ENCODE measurements at regions not wholly inside any gene's neighbourhood (a gene's known extent, or its start where the extent isn't known, plus 50 kb on each side); places are given as distances from the start of the nearest gene placed in this dataset.

DNA sequence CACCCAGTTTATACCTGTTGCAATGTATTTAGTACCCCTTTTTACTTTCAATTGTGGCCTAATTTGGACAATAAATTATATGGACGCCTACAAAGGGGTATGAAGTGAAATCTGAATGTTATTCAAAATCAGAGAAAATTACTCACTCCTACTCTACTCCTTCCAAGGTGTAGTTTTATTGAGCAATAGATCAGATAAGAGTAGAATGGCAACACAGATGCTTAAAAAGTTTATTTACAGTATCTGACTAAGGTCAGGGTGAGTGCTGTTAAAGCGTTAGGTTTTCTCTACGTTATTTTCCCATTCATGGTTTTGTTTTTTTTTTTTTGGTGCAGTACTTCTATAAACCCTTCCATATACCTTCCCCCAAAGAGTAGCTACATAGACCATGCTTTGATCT, 805.6 kb downstream of the KCNA4 start:
- H3K27me3 ChIP-seq (replicated peaks in 1 of 4; ENCODE audit: control extremely low read depth in 1 of 4, control insufficient read depth in 3 of 4, insufficient read depth in 4 of 4, low read length in 3 of 4) = no peaks in the 10 kb centered on the region
- H3K36me3 ChIP-seq (replicated peaks in 1 of 2; ENCODE audit: control extremely low read depth in 1 of 2, control insufficient read depth in 1 of 2, extremely low read depth in 1 of 2, insufficient read depth in 2 of 2, low read length in 1 of 2) = no peaks in the 10 kb centered on the region
- ATAC-seq (ENCODE audit: low read depth) (no peak), DNase-seq (no peak)
- ChIA-PET CTCF (no interaction called here), POLR2A (no interaction called here)
- Mint-ChIP-seq H3K27me3 (no peaks in the 10 kb centered on the region), H3K9me3 (ENCODE audit: insufficient read depth) (peaks cover 3% of the 10 kb centered on the region), H3K4me1 (no peaks in the 10 kb centered on the region), H3K4me3 (no peak overlapping the region), H3K27ac (no peak overlapping the region)
- H3K9ac ChIP-seq (ENCODE audit: low read length) = no peak overlapping the region
- no peak overlapping the region for H3K4me3 ChIP-seq (ENCODE audit: control extremely low read depth in 1 of 5, extremely low read depth in 1 of 5, insufficient read depth in 1 of 5, low read depth in 2 of 5, low read length in 4 of 5)
- intact Hi-C loops (cut with micrococcal nuclease) = no loop called here
- H3K27ac ChIP-seq (ENCODE audit: low read length in 2 of 2) = no peak overlapping the region
- WGBS (ENCODE audit: insufficient coverage) = no CpG with 5 or more reads among the region's 3 CpGs
- H3K4me2 ChIP-seq (replicated peaks; ENCODE audit: low read depth, low read length, poor library complexity, severe bottlenecking) = no peak overlapping the region
- no peaks in the 10 kb centered on the region for H3K4me1 ChIP-seq (ENCODE audit: control insufficient read depth in 2 of 2, insufficient read depth in 2 of 2, low read length in 2 of 2)
- H2AFZ ChIP-seq (ENCODE audit: insufficient read depth, low read depth, low read length, poor library complexity, severe bottlenecking) = no peak overlapping the region
- no peak for TF ChIP-seq EZH2 (IDR thresholded peaks at IDR 0.05; ENCODE audit: borderline replicate concordance, insufficient read depth, low read depth, low read length, poor library complexity, severe bottlenecking)
- TF ChIP-seq, protein P1, sequence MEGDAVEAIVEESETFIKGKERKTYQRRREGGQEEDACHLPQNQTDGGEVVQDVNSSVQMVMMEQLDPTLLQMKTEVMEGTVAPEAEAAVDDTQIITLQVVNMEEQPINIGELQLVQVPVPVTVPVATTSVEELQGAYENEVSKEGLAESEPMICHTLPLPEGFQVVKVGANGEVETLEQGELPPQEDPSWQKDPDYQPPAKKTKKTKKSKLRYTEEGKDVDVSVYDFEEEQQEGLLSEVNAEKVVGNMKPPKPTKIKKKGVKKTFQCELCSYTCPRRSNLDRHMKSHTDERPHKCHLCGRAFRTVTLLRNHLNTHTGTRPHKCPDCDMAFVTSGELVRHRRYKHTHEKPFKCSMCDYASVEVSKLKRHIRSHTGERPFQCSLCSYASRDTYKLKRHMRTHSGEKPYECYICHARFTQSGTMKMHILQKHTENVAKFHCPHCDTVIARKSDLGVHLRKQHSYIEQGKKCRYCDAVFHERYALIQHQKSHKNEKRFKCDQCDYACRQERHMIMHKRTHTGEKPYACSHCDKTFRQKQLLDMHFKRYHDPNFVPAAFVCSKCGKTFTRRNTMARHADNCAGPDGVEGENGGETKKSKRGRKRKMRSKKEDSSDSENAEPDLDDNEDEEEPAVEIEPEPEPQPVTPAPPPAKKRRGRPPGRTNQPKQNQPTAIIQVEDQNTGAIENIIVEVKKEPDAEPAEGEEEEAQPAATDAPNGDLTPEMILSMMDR (IDR thresholded peaks at IDR 0.05) = no peak
- no peaks in the 10 kb centered on the region for H4K20me1 ChIP-seq (ENCODE audit: control insufficient read depth, insufficient read depth, low read length, poor library complexity, severe bottlenecking)
- no peaks in the 10 kb centered on the region for H3K79me2 ChIP-seq (ENCODE audit: control insufficient read depth, insufficient read depth, low read length)
- H3K9me3 ChIP-seq (ENCODE audit: control extremely low read depth in 1 of 3, control insufficient read depth in 2 of 3, insufficient read depth in 1 of 3, low read length in 2 of 3) = no peaks in the 10 kb centered on the region

DNA sequence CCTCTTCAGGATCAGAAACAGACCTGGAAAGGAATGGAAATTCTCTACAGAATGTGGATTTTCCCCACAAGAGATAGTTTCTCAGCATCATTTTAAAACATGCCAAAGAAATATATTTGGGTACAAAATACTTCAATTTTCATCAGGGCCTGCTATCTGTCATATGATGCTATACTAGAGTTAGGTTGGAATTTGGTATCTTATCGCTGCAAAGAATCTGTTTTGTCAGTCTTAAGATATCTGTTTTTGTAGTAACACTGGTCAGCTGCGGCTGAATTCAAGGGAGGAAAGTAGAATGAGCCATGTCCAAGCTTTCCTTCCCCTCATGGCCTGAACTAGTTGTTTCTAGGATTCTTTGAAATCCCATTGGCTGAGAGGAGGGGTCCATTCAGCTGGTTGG, 806.4 kb downstream of the KCNA4 start:
- Histone ChIP-seq H2AFZ (ENCODE audit: insufficient read depth, low read depth, low read length, poor library complexity, severe bottlenecking) (no peak overlapping the region), H3K27me3 (replicated peaks in 1 of 4; ENCODE audit: control extremely low read depth in 1 of 4, control insufficient read depth in 3 of 4, insufficient read depth in 4 of 4, low read length in 3 of 4) (no peaks in the 10 kb centered on the region), H3K79me2 (ENCODE audit: control insufficient read depth, insufficient read depth, low read length) (no peaks in the 10 kb centered on the region), H4K20me1 (ENCODE audit: control insufficient read depth, insufficient read depth, low read length, poor library complexity, severe bottlenecking) (no peaks in the 10 kb centered on the region), H3K9me3 (ENCODE audit: control extremely low read depth in 1 of 3, control insufficient read depth in 2 of 3, insufficient read depth in 1 of 3, low read length in 2 of 3) (no peaks in the 10 kb centered on the region), H3K9ac (ENCODE audit: low read length) (no peak overlapping the region), H3K4me1 (ENCODE audit: control insufficient read depth in 2 of 2, insufficient read depth in 2 of 2, low read length in 2 of 2) (no peaks in the 10 kb centered on the region), H3K27ac (ENCODE audit: low read length in 2 of 2) (no peak overlapping the region), H3K36me3 (replicated peaks in 1 of 2; ENCODE audit: control extremely low read depth in 1 of 2, control insufficient read depth in 1 of 2, extremely low read depth in 1 of 2, insufficient read depth in 2 of 2, low read length in 1 of 2) (no peaks in the 10 kb centered on the region), H3K4me3 (ENCODE audit: control extremely low read depth in 1 of 5, extremely low read depth in 1 of 5, insufficient read depth in 1 of 5, low read depth in 2 of 5, low read length in 4 of 5) (no peak overlapping the region), H3K4me2 (replicated peaks; ENCODE audit: low read depth, low read length, poor library complexity, severe bottlenecking) (no peak overlapping the region)
- CTCF ChIA-PET = no interaction called here
- Mint-ChIP-seq H3K4me3 (no peak overlapping the region), H3K27me3 (no peaks in the 10 kb centered on the region), H3K27ac (no peak overlapping the region), H3K9me3 (ENCODE audit: insufficient read depth) (no peaks in the 10 kb centered on the region), H3K4me1 (no peaks in the 10 kb centered on the region)
- WGBS (ENCODE audit: insufficient coverage) = 92% methylated on average over 2 of the region's 2 CpGs
- no peak for DNase-seq
- POLR2A ChIA-PET = no interaction called here
- intact Hi-C loops (cut with micrococcal nuclease) = no loop called here
- no peak for ATAC-seq (ENCODE audit: low read depth)
- TF ChIP-seq, protein P1 (IDR thresholded peaks at IDR 0.05) = no peak
- TF ChIP-seq EZH2 (IDR thresholded peaks at IDR 0.05; ENCODE audit: borderline replicate concordance, insufficient read depth, low read depth, low read length, poor library complexity, severe bottlenecking) = no peak

Data from B cell (primary cell).